DMS 273 treated with DMSO at 0.1 percent for 48 hours (cell line): ENCODE measurements at regions not wholly inside any gene's neighbourhood (a gene's known extent, or its start where the extent isn't known, plus 50 kb on each side); places are given as distances from the start of the nearest gene placed in this dataset.

Source experiments
- DNase-seq: peaks from one replicate; lab custom pipeline; 2025; lab: John Stamatoyannopoulos, UW

GRCh38 chr14:84785996-84786395 lies 743.9 kb upstream of the FLRT2 start:
- DNase-seq = no peak

DNA sequence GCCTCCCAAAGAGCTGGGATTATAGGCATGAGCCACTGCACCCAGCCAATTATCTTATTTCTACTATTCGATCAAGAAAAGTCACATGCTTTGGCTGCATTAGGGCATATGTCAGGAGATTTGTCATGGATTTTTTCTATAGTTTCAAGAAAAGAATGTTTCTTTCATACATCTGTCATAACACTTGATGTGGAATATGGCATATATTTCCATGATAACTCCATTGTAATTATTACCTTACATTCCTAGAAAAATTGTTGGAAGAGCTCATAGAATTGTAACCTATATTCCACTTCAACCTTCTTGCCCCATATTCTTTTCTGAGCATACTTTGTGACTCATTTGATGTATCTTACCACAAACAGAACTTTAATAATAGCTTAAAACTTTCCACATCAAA lies 740.9 kb upstream of the FLRT2 start:
- no peak for DNase-seq

GRCh38 chr14:84792722-84793410 lies 737.1 kb upstream of the FLRT2 start:
- no peak for DNase-seq

- no peak for DNase-seq
Observed at GRCh38 chr14:84797326-84797725, 732.6 kb upstream of the FLRT2 start.

DNA sequence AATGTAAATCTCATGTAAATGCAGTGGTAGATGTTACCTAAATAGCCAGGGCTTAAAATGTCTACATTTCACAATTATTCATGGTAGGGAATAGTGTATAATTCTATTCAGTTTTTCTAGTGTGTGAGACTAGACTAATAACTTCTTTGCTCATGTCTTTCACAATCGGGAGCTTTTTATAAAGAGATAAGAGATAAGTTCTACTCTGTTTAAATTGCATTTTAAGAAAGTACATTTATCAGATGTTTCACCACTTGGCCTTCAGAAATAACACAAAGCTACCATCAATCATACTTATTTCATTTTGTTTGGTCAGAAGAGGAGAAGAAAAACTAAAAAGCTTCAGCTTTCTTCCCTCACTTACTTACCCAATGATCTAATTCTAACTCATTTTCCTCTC lies 725.5 kb upstream of the FLRT2 start:
- DNase-seq = no peak

DNA sequence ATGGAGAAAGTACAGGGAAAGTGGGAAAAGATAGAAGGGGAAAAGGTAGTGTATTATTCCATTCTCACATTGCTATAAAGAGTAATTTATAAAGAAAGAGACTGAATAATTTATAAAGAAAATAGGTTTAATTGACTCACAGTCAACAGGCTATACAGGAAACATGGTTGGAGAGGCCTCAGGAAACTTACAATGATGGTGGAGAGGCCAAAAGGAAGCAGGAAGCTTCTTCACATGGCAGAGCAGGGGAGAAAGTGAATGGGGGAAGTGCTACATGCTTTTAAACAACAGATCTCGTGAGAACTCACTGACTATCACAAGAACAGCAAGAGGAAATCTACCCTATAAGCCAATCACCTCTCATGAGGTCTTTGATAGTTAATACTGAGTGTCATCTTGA lies 725.0 kb upstream of the FLRT2 start:
- DNase-seq = no peak

GRCh38 chr14:84806181-84806580 lies 723.8 kb upstream of the FLRT2 start:
- DNase-seq = no peak

GRCh38 chr14:84806622-84807021 lies 723.3 kb upstream of the FLRT2 start:
- DNase-seq = no peak

DNA sequence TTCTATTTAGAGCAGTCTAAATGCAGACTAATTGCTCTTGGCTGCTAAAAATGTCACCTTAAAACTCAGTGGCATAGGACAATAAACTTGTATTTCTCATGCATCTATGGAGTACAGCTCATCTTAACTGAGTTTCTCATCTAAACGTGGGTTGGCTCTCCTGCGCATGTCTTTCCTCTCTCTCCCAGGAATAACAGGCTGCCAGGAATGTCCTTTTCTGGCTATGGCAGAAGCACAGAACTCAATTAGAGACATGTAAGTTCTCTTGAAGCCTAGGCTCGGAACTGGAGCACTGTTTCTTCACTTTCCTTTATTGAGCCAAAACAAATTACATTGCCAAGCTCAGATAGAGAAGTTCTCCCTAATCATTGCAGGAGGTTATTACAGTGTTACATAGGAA lies 722.3 kb upstream of the FLRT2 start:
- no peak for DNase-seq

DNA sequence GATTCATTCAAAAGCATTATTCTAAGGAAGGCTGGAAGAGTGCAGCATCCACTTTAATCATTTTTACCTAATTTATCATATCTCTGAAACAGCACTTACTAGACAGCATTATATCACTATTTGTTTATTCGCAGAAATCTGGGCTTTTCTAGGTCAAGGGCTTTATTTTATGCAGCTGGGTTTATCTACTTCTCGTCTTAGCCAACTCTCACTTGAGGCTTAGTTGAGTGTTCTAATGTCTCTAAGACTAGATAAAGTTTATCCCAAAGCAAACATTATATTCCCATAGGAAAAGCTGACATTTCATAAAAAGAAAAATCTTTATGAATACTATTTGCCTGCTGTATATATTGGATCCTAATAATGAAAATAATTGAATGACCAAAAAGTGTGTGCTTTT lies 720.8 kb upstream of the FLRT2 start:
- DNase-seq = no peak

- DNase-seq = no peak
Observed at GRCh38 chr14:84814391-84814790, 715.6 kb upstream of the FLRT2 start.

DNA sequence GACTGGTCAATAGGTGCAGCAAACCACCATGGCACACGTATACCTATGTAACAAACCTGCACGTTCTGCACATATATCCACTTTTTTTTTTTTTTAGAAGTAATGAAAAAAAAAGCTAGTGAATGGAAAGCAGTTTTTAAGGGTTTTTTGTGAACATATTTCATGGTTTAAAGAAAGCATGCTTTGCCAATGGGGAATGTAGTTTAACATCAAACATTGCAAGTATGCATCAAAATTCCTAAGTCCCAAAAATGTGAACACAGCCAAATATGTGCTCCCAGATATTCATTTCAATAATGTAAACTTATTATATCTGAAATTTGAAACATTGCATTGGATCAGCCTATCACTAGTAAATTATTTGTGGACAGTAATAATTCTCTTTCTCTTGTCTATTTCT lies 710.4 kb upstream of the FLRT2 start:
- no peak for DNase-seq

GRCh38 chr14:84825481-84826251 lies 704.3 kb upstream of the FLRT2 start:
- no peak for DNase-seq

GRCh38 chr14:84826294-84826693 lies 703.6 kb upstream of the FLRT2 start:
- no peak for DNase-seq

DNA sequence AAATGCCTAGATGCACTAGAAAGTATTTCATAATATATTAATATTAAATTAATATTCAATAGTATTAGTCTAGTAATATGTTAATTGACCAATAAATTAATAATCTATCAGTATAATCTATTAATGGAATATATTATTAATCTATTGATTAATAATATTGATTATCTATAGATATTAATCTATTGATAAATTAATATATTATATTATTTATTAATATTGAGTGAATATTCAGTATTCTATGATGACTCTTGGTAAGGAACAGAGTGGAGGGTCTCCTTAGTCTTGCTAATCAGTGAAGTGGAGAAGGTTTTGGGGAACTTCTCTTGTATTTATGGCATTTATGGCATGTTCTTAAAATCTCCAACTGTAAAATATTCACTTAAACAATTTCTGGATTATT lies 679.3 kb upstream of the FLRT2 start:
- no peak for DNase-seq

- DNase-seq = no peak
Observed at GRCh38 chr14:84856751-84857534, 673.0 kb upstream of the FLRT2 start.

GRCh38 chr14:84857571-84857970 lies 672.4 kb upstream of the FLRT2 start:
- no peak for DNase-seq

DNA sequence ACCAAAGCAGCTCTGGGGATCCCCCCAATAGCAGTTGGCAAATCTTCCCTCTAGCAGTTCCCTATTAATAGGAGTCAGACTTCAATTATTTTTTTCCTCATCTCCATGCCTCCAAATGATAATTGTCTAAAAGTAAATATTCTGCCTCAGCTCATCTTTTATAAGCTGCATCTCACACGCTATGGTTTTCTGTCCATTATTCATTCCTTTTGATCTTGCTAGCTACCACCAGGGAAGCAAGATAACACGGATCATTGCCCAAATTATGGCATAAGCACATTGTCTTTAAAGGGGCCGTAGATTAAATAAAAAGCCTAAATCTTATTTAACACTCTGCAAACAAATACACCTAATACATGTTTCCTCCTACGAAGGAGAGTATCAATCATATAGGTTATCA lies 670.8 kb upstream of the FLRT2 start:
- no peak for DNase-seq

DNA sequence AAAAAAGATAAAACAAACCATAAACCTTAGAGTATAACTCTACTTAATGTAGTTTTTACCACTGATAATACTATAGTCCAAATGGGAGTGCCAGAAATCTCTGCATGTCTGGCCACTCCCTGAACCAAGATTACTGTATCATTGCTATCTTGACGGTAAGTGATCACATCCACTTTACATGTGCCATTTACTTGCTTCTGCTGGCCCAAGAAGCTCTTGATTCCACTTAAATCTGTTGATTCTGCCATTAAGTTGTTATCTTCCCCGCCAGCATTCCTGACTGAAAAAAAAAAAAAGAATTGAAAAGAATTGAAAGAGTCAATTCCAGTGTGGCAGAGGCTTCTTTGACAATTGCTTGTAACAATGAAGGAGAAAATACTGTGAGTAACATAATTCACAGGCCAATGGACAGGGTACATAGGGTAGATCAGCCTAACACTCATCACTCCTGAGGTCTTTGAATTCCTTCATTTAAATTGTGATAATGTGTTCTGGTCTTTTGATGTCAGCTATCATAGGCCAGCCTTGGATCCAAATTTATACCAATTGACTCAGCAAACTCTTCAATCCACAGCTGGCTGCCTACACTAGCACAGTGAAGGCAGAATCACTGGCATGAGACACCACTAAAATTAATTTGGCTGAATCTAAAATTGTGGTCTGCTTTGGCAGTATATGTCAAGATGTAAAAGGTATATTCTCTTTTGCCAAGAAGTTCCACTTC lies 665.2 kb upstream of the FLRT2 start:
- DNase-seq = no peak

DNA sequence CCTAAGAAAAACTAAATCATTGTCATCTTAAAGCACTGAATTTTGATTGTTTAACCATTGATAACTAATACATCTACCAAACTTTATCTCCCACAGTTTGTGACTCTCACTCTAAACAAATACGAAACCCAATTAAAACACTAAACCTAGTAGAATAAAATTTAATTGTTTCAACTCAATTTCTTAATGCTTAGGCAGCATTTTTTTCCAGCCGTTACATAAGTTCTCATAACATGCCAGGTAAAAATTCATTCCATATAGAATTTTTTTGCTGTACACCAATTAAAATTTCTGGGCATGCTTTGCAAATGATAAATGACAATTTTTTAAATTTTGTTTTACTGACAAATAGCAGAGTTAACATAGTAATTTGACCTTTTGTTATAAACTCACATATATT lies 658.2 kb upstream of the FLRT2 start:
- DNase-seq = no peak

- DNase-seq = no peak
Observed at GRCh38 chr14:84874436-84874835, 655.5 kb upstream of the FLRT2 start.

- no peak for DNase-seq
Observed at GRCh38 chr14:84877061-84877460, 652.9 kb upstream of the FLRT2 start.
